IMR-90 (cell line): ENCODE measurements at regions not wholly inside any gene's neighbourhood (a gene's known extent, or its start where the extent isn't known, plus 50 kb on each side); places are given as distances from the start of the nearest gene placed in this dataset.

Experiments used
- ATAC-seq: fragments of 200-7000 bp; cut with Tn5 transposase; 2 replicates; pipeline ENCODE4 v1.9.1; 2020; ENCODE audit warnings: low read depth, mild to moderate bottlenecking, moderate library complexity
- BruUV-seq: library from RNA; stranded (reverse); fragments of 400-500 nt; replicated peaks from 2 replicates; lab custom pipeline; 2021; lab: Mats Ljungman, UMichigan
- CTCF ChIA-PET: fragments of 300-600 bp; formaldehyde crosslinking; extraction: SDS; loops from one replicate; lab custom pipeline; 2021; ENCODE audit warnings: antibody characterized with exemption; lab: Yijun Ruan, JAX
- POLR2A ChIA-PET: fragments of 300-600 bp; sonication (Branson Sonifier 250); formaldehyde crosslinking; loops from one replicate; lab custom pipeline; 2022; ENCODE audit warnings: antibody characterized with exemption; ENCODE audit not compliant: unreplicated experiment; lab: Charles Lee
- DNase-seq: peaks from one replicate; pipeline ENCODE4 v3.0.0; 2013
- H2AFZ ChIP-seq: replicated peaks from 2 replicates; pipeline ENCODE3; 2013; ENCODE audit warnings: low read length, mild to moderate bottlenecking; ENCODE audit not compliant: poor library complexity
- H2AK5ac ChIP-seq: 2 replicates; pipeline ENCODE4 v1.6.1; 2013; ENCODE audit warnings: low read depth, low read length, inconsistent platforms
- H2AK9ac ChIP-seq: replicated peaks from 2 replicates; pipeline ENCODE3; 2013; ENCODE audit warnings: mild to moderate bottlenecking, low read depth, low read length, moderate library complexity; ENCODE audit not compliant: poor library complexity
- H2BK120ac ChIP-seq: 2 replicates; pipeline ENCODE4 v1.6.1; 2013; ENCODE audit warnings: low read depth, low read length, inconsistent platforms
- H2BK15ac ChIP-seq: 3 replicates; pipeline ENCODE4 v1.6.1; 2013; ENCODE audit warnings: low read depth, low read length, inconsistent platforms
- H2BK20ac ChIP-seq: 2 replicates; pipeline ENCODE4 v1.6.1; 2013; ENCODE audit warnings: low read depth, mild to moderate bottlenecking, inconsistent platforms, low read length, moderate library complexity
- H2BK5ac ChIP-seq: 2 replicates; pipeline ENCODE4 v1.6.1; 2013; ENCODE audit warnings: mild to moderate bottlenecking, low read depth, low read length, inconsistent platforms; ENCODE audit not compliant: poor library complexity, severe bottlenecking
- H3K14ac ChIP-seq: replicated peaks from 2 replicates; pipeline ENCODE4 v1.6.1; 2013; ENCODE audit warnings: low read depth, low read length, inconsistent platforms
- H3K18ac ChIP-seq: 2 replicates; pipeline ENCODE4 v1.6.1; 2013; ENCODE audit warnings: low read depth, low read length, control low read depth
- H3K23ac ChIP-seq: 2 replicates; pipeline ENCODE4 v1.6.1; 2013; ENCODE audit warnings: low read depth, low read length, inconsistent platforms
- H3K27ac ChIP-seq: 2 replicates; pipeline ENCODE4 v1.5.1; 2013; ENCODE audit warnings: mild to moderate bottlenecking, control low read depth, low read length; ENCODE audit not compliant: insufficient read depth
- H3K27me3 ChIP-seq: 2 replicates; pipeline ENCODE4 v1.6.1; 2013; ENCODE audit warnings: low read length; ENCODE audit not compliant: control insufficient read depth, insufficient read depth
- H3K36me3 ChIP-seq: 2 replicates; pipeline ENCODE4 v1.6.1; 2013; ENCODE audit warnings: low read length, mixed read lengths; ENCODE audit not compliant: control insufficient read depth, insufficient read depth
- H3K4ac ChIP-seq: 2 replicates; pipeline ENCODE4 v1.6.1; 2013; ENCODE audit warnings: low read depth, low read length, inconsistent platforms
- H3K4me1 ChIP-seq: 2 replicates; pipeline ENCODE4 v1.6.1; 2013; ENCODE audit warnings: low read length, mixed read lengths; ENCODE audit not compliant: control insufficient read depth, insufficient read depth
- H3K4me2 ChIP-seq: 2 replicates; pipeline ENCODE4 v1.6.1; 2013; ENCODE audit warnings: low read depth, mild to moderate bottlenecking, control low read depth, low read length, moderate library complexity
- H3K4me3 ChIP-seq: 2 replicates; pipeline ENCODE4 v1.5.1; 2013; ENCODE audit warnings: low read depth, mild to moderate bottlenecking, control low read depth, low read length, moderate library complexity; ENCODE audit not compliant: insufficient read depth
- H3K56ac ChIP-seq: 2 replicates; pipeline ENCODE4 v1.6.1; 2013; ENCODE audit warnings: low read length, inconsistent platforms; ENCODE audit not compliant: insufficient read depth; ENCODE audit errors: extremely low read depth
- H3K79me1 ChIP-seq, 2 experiments: 2 replicates each; pipeline ENCODE4 v1.6.1; 2013; ENCODE audit warnings: low read length in 2 of 2, inconsistent platforms in 1 of 2, low read depth in 1 of 2
- H3K9ac ChIP-seq: 2 replicates; pipeline ENCODE4 v1.6.1; 2013; ENCODE audit warnings: low read depth, low read length, control low read depth
- H3K9me1 ChIP-seq: 2 replicates; pipeline ENCODE4 v1.6.1; 2013; ENCODE audit warnings: low read length, inconsistent platforms; ENCODE audit not compliant: insufficient read depth
- H3K9me3 ChIP-seq: 2 replicates; pipeline ENCODE4 v1.6.1; 2013; ENCODE audit warnings: low read length; ENCODE audit not compliant: control insufficient read depth, insufficient read depth
- H4K20me1 ChIP-seq: 2 replicates; pipeline ENCODE4 v1.6.1; 2013; ENCODE audit warnings: low read length, inconsistent platforms; ENCODE audit not compliant: insufficient read depth
- H4K5ac ChIP-seq: 2 replicates; pipeline ENCODE4 v1.6.1; 2013; ENCODE audit warnings: mild to moderate bottlenecking, low read depth, low read length, control low read depth
- H4K8ac ChIP-seq, 2 experiments: 2 replicates each; pipeline ENCODE4 v1.6.1; 2013; ENCODE audit warnings: low read depth in 2 of 2, low read length in 2 of 2, control low read depth in 1 of 2, inconsistent platforms in 1 of 2
- H4K91ac ChIP-seq: 2 replicates; pipeline ENCODE4 v1.6.1; 2013; ENCODE audit warnings: low read depth, low read length, inconsistent platforms; ENCODE audit not compliant: insufficient read depth
- BHLHE40 ChIP-seq: fragments of 150-350 bp; IDR thresholded peaks from 2 replicates; pipeline ENCODE4 v1.6.1; 2016; ENCODE audit warnings: mild to moderate bottlenecking, low read depth, low read length
- CEBPB ChIP-seq: IDR thresholded peaks from 2 replicates; pipeline ENCODE4 v1.6.1; 2012; ENCODE audit warnings: low read depth, low read length, improper control_type of control experiment
- CHD1 ChIP-seq: IDR thresholded peaks from 2 replicates; pipeline ENCODE4 v1.6.1; 2012; ENCODE audit warnings: low read depth, low read length, improper control_type of control experiment
- MAFK ChIP-seq: IDR thresholded peaks from 2 replicates; pipeline ENCODE4 v1.6.1; 2012; ENCODE audit warnings: low read depth, low read length, improper control_type of control experiment
- MAZ ChIP-seq: IDR thresholded peaks from 2 replicates; pipeline ENCODE4 v1.6.1; 2012; ENCODE audit warnings: low read depth, mild to moderate bottlenecking, low read length, improper control_type of control experiment, moderate library complexity, borderline replicate concordance
- MXI1 ChIP-seq: IDR thresholded peaks from 2 replicates; pipeline ENCODE4 v1.6.1; 2012; ENCODE audit warnings: low read depth, mild to moderate bottlenecking, low read length, moderate library complexity, borderline replicate concordance
- NFE2L2 ChIP-seq: fragments of 150-350 bp; IDR thresholded peaks from 2 replicates; pipeline ENCODE4 v1.6.1; 2016; ENCODE audit warnings: low read depth, mild to moderate bottlenecking, low read length
- POLR2A ChIP-seq: IDR thresholded peaks from 2 replicates; pipeline ENCODE4 v1.6.1; 2012; ENCODE audit warnings: mild to moderate bottlenecking, low read depth, low read length
- RAD21 ChIP-seq: IDR thresholded peaks from 2 replicates; pipeline ENCODE4 v1.6.1; 2012; ENCODE audit warnings: low read length, improper control_type of control experiment
- RFX5 ChIP-seq: IDR thresholded peaks from 2 replicates; pipeline ENCODE4 v1.8.0; 2012; ENCODE audit warnings: low read depth, mild to moderate bottlenecking, low read length, moderate library complexity
- SMC3 ChIP-seq: fragments of 150-350 bp; IDR thresholded peaks from 2 replicates; pipeline ENCODE4 v1.6.1; 2016; ENCODE audit warnings: low read depth, mild to moderate bottlenecking, antibody characterized with exemption, low read length, moderate library complexity
- WGBS, 2 experiments: methylation state at CpG; one replicate each; pipeline versions ENCODE4 v1.1.5 to v1.1.7; 2013; ENCODE audit warnings: missing lambda C conversion rate in 2 of 2; ENCODE audit not compliant: insufficient read length in 1 of 2; ENCODE audit errors: extremely low coverage in 2 of 2; 5-methylcytosine and 5-hydroxymethylcytosine counted together
- dilution Hi-C: fragments of 300-500 bp; cut with HindIII; formaldehyde crosslinking; loops from one replicate; pipeline ENCODE4 v1.14.3; 2018; ENCODE audit warnings: low sequenced_read_pairs; ENCODE audit not compliant: unreplicated experiment
- in situ Hi-C: fragments of 300-500 bp; cut with MboI; formaldehyde crosslinking; loops from 3 replicates; pipeline ENCODE4 v1.14.3; 2019; ENCODE audit warnings: low sequenced_read_pairs, inconsistent platforms, mixed read lengths
- intact Hi-C: fragments of 100-400 bp; cut with micrococcal nuclease; formaldehyde crosslinking; loops from 2 replicates; pipeline ENCODE4 v1.10.0; 2022
- TF ChIP-seq, protein P1 (sequence below): fragments of 150-350 bp; IDR thresholded peaks from 2 replicates; pipeline ENCODE4 v1.6.1; 2016; ENCODE audit warnings: low read depth, mild to moderate bottlenecking, low read length, moderate library complexity, borderline replicate concordance
- TF ChIP-seq, protein P2 (sequence below): conservative IDR thresholded peaks from 2 replicates; pipeline ENCODE4 v1.5.1; 2012; ENCODE audit warnings: mild to moderate bottlenecking, low read depth, low read length, improper control_type of control experiment

DNA sequence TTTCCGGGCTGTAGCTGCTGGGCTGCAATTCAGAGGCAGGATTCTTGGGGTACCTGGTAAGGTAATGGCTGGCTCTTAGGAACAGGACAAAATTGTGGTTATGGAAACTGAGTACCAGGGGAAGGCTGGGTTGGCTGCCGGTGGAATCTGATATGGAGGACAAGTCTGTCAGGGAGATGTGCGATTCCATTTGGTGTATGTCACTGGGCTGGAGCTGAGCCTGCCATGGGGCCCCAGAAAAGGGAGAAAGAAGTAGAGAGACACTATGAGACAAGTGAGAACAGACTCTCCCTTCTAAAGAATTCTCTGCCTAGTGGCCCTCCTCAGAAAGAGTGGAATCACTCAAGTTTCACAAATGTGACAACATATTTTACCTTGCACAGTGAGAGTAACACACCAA, 368.2 kb upstream of the ROPN1 start:
- H3K9me1 ChIP-seq, result no peaks in the 10 kb centered on the region
- H3K23ac ChIP-seq, result no peak overlapping the region
- no peak overlapping the region for H4K5ac ChIP-seq
- ATAC-seq (peak; percentile 35; the same call in 1 of the 2 replicates), DNase-seq (peak; percentile 18)
- no peak overlapping the region for H2BK20ac ChIP-seq
- 30% methylated on average over 1 of the region's 3 CpGs; no CpG with 5 or more reads in 1 of the 2 experiments for WGBS, 2 experiments
- H3K4ac ChIP-seq, result no peak overlapping the region
- H3K4me1 ChIP-seq, result peaks cover 8% of the 10 kb centered on the region
- no peak overlapping the region for H3K14ac ChIP-seq
- H4K91ac ChIP-seq, result no peak overlapping the region
- no peak overlapping the region for H2BK120ac ChIP-seq
- H2AFZ ChIP-seq, result no peak overlapping the region
- H4K8ac ChIP-seq, result no peak overlapping the region
- no peak overlapping the region for H3K27ac ChIP-seq
- no peak overlapping the region for H2AK5ac ChIP-seq
- peaks cover 2% of the 10 kb centered on the region; the same call in 1 of the 2 replicates for H3K27me3 ChIP-seq
- CTCF ChIA-PET, result interaction anchor here (0.9 kb wide), 1 partner anchor 190 kb away, joined by 3 read pairs; no protein-coding TSS in a partner anchor
- no peak overlapping the region for H3K56ac ChIP-seq
- no peak overlapping the region for H2BK15ac ChIP-seq
- no peak overlapping the region for H3K18ac ChIP-seq
- dilution Hi-C loops, result no loop called here
- H3K79me1 ChIP-seq, result no peaks in the 10 kb centered on the region
- H3K4me3 ChIP-seq, result no peak overlapping the region
- H3K36me3 ChIP-seq, result no peaks in the 10 kb centered on the region
- in situ Hi-C loops, result no loop called here
- no peak overlapping the region for H2BK5ac ChIP-seq
- no peak for TF ChIP-seq RAD21
- no peak for TF ChIP-seq CHD1
- TF ChIP-seq MAFK, result no peak
- TF ChIP-seq NFE2L2, result no peak
- TF ChIP-seq SMC3, result no peak
- no peak for TF ChIP-seq MAZ
- no peak for TF ChIP-seq BHLHE40
- TF ChIP-seq MXI1, result no peak
- no peak for TF ChIP-seq POLR2A
- TF ChIP-seq, protein P1, sequence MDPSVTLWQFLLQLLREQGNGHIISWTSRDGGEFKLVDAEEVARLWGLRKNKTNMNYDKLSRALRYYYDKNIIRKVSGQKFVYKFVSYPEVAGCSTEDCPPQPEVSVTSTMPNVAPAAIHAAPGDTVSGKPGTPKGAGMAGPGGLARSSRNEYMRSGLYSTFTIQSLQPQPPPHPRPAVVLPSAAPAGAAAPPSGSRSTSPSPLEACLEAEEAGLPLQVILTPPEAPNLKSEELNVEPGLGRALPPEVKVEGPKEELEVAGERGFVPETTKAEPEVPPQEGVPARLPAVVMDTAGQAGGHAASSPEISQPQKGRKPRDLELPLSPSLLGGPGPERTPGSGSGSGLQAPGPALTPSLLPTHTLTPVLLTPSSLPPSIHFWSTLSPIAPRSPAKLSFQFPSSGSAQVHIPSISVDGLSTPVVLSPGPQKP, result no peak
- no peak for TF ChIP-seq CEBPB
- TF ChIP-seq, protein P2, sequence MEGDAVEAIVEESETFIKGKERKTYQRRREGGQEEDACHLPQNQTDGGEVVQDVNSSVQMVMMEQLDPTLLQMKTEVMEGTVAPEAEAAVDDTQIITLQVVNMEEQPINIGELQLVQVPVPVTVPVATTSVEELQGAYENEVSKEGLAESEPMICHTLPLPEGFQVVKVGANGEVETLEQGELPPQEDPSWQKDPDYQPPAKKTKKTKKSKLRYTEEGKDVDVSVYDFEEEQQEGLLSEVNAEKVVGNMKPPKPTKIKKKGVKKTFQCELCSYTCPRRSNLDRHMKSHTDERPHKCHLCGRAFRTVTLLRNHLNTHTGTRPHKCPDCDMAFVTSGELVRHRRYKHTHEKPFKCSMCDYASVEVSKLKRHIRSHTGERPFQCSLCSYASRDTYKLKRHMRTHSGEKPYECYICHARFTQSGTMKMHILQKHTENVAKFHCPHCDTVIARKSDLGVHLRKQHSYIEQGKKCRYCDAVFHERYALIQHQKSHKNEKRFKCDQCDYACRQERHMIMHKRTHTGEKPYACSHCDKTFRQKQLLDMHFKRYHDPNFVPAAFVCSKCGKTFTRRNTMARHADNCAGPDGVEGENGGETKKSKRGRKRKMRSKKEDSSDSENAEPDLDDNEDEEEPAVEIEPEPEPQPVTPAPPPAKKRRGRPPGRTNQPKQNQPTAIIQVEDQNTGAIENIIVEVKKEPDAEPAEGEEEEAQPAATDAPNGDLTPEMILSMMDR, result no peak
- no peak for TF ChIP-seq RFX5
- POLR2A ChIA-PET, result no interaction called here
- no peaks in the 10 kb centered on the region for H4K20me1 ChIP-seq
- no TSS peak for BruUV-seq
- H3K9ac ChIP-seq, result no peak overlapping the region
- no peaks in the 10 kb centered on the region for H3K9me3 ChIP-seq
- H2AK9ac ChIP-seq, result no peak overlapping the region
- H3K4me2 ChIP-seq, result no peak overlapping the region
- intact Hi-C loops, result no loop called here
